HG02840 (cell line): ENCODE measurements at regions not wholly inside any gene's neighbourhood (a gene's known extent, or its start where the extent isn't known, plus 50 kb on each side); places are given as distances from the start of the nearest gene placed in this dataset.

ENCODE experiments used
- ATAC-seq: cut with Tn5 transposase; IDR thresholded peaks from one replicate; pipeline ENCODE4 v1.9.1; 2021; ENCODE audit warnings: mild to moderate bottlenecking, moderate library complexity, moderate number of reproducible peaks; ENCODE audit not compliant: unreplicated experiment, low FRiP score

DNA sequence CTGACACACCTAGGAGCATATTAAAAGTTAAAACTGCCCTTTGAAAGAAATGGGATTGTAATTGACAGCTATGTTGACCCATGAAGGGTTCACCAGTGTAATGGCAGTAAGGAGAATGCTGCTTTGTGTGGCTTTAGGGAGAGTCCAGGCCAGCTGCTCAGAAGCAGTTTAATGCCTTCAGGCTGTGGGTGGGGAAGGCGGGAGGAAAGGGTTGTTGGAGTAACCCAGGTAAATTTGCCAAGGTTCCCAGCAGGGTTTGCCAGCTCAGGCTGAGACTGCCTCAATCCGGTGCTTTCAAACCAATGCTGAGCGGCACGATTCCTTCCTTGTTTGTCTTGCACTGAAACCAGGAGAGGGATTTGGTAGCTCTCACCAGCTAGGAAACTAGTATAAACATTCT lies 637.2 kb downstream of the INHBA start:
- no peak for ATAC-seq

GRCh38 chr7:41063116-41063515 lies 639.8 kb downstream of the INHBA start:
- ATAC-seq = no peak

DNA sequence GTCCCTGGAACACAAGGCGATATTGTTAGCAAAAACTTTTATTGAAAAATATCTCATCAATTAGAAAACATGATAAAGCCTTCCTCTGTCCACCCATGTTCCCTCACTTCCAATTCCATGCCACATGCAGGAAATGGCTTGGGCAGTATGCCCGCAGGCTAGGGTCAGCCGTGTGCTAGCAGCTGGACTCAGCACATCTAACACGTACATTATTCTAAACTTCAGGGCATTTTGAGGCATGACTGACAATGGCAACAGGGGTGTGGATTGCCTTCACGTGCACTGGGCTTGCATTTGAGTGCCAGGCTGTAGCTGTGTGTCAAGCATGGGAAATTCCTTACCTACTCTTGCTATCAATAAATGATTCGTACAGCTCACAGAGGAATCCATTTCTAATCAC lies 642.1 kb downstream of the INHBA start:
- no peak for ATAC-seq

DNA sequence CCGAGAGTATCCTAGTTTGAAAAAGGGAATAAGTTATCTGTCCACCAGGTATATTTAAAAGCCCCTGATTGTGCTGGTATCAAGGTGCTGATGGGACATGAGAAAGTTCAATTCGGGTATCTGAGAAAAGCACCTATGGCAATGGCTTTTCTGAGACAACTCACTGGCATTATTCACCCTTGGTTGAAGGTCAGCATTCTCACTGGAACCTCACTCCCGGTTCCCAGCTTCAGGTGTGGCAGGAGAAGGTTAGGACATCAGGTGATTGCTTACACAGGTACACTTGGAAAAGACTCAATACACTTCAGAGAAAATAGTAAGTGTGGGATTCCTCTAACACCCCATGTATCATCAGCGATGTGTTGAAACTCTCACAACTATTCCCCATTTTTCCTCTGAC lies 643.1 kb downstream of the INHBA start:
- no peak for ATAC-seq

DNA sequence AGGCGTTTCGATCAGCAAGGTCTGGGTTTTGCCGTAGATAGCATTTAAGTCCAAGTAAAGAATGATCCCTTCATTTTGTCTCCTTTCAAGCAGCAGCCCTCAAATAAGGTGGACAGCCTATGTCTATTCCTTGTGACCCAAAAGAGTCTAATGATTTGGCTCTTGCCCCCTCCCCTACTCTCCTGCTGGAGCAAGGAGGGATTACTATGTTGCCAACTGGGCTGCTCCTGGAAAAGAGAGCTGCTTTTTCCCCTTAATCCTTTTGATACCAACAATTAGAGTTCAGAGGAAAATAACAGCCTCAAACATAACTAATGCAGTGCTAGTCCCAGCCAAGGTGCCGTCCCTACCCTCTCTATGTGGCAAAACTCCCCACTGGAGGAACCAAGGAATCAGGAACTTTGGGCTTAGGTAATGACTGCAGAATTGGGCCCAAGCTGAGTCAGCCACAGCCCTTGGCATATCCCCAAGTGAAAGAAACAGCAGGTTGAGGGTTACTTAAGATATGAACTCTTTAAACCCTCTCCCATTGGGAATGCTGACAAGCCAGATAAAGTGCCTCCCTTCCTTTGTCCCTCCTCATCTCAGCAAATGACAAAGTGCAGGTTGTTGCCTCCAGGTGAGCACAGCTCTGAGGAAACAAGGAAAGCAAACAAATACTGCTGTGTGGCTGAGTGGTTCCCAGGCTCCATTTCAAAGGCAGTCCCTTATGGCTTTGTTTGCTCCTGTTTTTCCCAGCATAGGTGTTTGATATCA lies 643.7 kb downstream of the INHBA start:
- no peak for ATAC-seq

- no peak for ATAC-seq
Measured at GRCh38 chr7:41054960-41055661, 647.8 kb downstream of the INHBA start.

DNA sequence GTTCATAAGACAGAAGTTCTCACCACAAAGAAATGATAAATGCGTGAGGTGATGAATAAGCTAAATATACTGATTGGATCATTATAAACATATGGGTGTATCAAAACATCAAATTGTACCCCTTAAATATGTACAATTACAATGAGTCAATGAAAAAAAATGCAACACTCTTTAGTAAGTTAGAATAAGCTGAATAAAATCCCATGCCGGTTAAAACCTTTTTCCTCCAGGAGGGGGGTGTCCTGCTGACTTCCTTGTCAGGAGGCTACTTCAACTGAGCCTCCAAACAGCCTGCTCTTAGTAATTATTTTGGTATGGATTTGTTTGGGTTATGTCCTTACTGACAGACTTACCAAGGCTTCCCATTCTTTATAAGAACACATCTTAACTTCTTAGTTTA lies 649.1 kb downstream of the INHBA start:
- ATAC-seq = no peak

GRCh38 chr7:41052736-41053135 lies 650.2 kb downstream of the INHBA start:
- no peak for ATAC-seq

DNA sequence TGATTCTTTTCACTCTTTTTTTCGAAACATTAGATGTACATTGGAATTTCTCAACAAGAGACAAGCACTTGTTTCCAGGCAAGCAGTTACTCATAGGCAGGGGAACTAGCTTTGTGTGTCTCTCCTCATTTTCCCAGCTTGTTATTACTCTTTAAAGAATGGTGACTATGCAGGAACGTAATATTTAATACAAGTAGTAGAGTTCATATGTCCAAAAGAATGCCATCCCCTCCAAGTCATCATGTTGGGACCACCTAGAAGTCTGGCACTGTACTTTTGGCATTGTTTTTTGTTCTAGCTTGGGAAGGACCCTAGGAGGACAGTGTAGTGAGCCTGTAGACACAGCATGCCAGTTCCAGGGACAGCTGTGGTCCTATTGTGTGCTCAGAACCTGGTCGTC lies 650.7 kb downstream of the INHBA start:
- ATAC-seq = no peak

GRCh38 chr7:41051535-41051934 lies 651.4 kb downstream of the INHBA start:
- no peak for ATAC-seq

DNA sequence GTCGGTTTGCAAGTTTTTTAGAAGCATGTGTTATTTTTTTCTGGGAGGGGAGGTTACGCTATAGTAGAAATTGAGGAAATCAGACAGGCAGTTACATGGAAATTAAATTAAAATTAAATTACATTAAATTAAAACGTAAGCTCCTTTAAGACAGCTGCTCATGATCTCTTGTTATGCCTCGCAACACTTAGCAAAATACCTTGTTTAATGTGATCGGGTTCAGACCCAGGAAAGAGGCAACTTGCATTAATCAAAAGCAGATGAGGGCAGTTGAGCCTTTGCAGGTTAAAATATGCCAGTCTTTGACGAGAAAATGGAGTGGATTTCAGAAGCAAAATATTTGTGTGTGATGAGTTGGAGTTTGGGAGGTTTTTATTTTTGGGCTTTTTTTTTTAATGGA lies 651.8 kb downstream of the INHBA start:
- ATAC-seq = no peak

DNA sequence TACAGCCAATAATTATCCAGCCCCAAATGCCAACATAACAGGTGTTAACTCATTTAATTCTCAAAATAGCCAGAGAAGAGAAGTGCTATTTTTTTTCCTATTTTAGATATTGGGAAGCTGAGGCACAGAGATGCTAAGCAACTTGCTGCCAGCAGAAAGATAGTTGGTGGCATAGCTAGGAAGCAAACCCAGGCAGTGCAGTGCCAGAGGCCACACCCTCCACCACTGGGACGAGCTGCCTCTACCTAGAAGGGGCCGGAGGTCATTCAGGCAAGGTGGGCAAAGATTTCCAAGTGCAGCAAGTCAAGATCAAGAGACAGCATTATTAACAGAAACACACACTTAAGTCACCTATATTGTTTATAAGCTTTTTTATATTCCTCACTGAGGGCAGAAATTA lies 654.1 kb downstream of the INHBA start:
- no peak for ATAC-seq

DNA sequence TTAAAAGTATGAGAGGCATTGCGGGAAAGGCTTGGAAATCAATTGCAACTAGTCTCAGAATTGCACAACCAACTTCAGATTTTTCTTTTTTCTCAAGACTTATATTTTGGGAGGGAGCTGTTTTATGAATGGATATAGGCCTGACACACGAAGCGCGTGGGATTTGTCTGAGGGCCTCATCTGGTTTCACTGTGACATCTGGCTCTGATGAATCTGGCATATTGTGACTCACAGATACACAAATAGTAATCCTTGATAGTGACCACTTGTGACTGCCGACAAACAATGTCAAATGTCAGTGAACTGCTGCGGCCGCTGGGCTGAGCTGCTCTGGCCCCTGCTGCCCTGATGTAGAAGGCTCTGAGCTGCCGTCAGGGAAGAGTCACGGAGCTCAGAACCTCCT lies 655.1 kb downstream of the INHBA start:
- ATAC-seq = no peak

DNA sequence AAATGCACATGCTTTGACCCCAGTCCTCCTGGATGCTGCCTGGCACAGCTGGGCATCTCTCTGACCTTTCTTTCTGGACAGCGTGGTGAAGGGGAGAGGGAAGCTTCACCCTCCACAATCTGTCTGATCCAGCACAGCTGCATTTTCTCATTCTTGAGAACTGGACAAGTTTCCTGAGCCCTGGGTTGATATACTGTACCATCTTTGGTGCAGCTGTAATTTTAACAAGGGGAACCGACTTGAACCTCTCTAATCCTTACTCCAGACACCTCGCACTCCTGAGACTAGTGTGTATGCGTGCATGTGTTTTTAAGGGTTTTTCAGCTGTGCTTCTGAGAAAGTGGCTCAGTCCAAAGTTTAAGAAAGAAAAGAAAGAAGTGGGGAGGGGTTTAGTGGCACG lies 655.7 kb downstream of the INHBA start:
- no peak for ATAC-seq

- ATAC-seq = no peak
Measured at GRCh38 chr7:41046776-41047175, 656.1 kb downstream of the INHBA start.

GRCh38 chr7:41046221-41046761 lies 656.6 kb downstream of the INHBA start:
- ATAC-seq = no peak

- ATAC-seq = no peak
Measured at GRCh38 chr7:41045556-41046123, 657.2 kb downstream of the INHBA start.

- ATAC-seq = no peak
Measured at GRCh38 chr7:41039981-41040380, 662.9 kb downstream of the INHBA start.

- ATAC-seq = no peak
Measured at GRCh38 chr7:41039386-41039953, 663.4 kb downstream of the INHBA start.

DNA sequence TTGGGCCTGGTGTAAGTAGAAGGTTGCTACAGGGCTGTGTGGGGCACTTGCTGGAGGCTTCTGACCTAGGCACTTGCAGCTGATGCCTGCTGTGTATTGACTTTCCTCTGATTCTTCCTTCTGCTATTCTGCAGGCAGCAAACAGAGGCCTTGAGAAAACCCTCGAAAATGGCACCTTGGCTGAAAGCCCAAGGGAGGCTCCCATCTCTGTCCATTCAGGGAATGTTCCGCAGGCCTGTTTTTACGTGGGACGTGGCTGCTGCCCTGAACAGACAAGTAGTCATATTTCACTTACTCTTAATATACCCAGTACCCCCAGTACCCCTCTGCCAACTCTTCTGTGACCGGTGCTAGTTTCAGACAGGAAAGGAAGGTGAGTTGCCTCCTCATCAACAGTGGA lies 664.7 kb downstream of the INHBA start:
- no peak for ATAC-seq

DNA sequence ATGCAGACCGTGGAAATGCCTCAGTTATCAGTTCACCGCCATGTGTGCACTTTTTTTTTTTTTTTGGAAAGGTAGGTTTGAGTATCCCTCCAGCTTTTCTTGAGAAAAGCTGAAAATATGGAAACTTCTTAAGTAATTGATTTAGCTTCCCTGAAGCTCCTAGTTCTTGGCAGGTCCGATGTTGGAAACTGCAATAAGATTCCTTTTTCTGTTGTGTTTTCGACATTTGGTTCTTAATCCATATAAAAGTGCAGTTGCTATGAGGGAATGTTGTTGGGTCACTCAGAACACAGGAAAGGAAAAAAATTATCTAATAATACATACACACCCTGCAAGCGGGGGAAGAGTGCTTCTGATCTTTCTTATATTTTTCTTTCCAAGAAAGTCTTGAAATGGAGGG lies 665.2 kb downstream of the INHBA start:
- no peak for ATAC-seq
